ENCODE measurements at regions not wholly inside any gene's neighbourhood (a gene's known extent, or its start where the extent isn't known, plus 50 kb on each side); places are given as distances from the start of the nearest gene placed in this dataset.

GRCh38 chr12:124218243-124218560, 76.7 kb upstream of the RFLNA start:
- H2AFZ ChIP-seq (ENCODE audit: low read length) = no peak overlapping the region
- TF ChIP-seq POU5F1 (IDR thresholded peaks at IDR 0.05; ENCODE audit: low read depth, low read length) = no peak

More at GRCh38 chr12:124218243-124218560, 76.7 kb upstream of the RFLNA start:
- H2AK5ac ChIP-seq (ENCODE audit: low read depth, low read length) = no peak overlapping the region
- no peaks in the 10 kb centered on the region for H3K36me3 ChIP-seq (ENCODE audit: control insufficient read depth in 2 of 4, insufficient read depth in 4 of 4, low read length in 3 of 4)
- no peak overlapping the region for H4K5ac ChIP-seq (ENCODE audit: insufficient read length, low read depth, low read length)
- FAIRE-seq (no peak), DNase-seq (ENCODE audit: low read depth in 1 of 2, low spot score in 2 of 2) (no peak)
- no peak overlapping the region for H3K56ac ChIP-seq (replicated peaks; ENCODE audit: insufficient read length, low read depth, low read length)
- H3K9ac ChIP-seq (replicated peaks in 1 of 4; ENCODE audit: extremely low read depth in 1 of 4, low read depth in 3 of 4, low read length in 3 of 4) = no peak overlapping the region
- peaks cover 0 to 3% (median 0%) of the 10 kb centered on the region in 4 experiments; a peak in 1 of 7 replicates for H3K4me1 ChIP-seq (replicated peaks in 1 of 4; ENCODE audit: control insufficient read depth in 3 of 4, insufficient read depth in 4 of 4, low read length in 3 of 4)
- no peak overlapping the region for H3K4ac ChIP-seq (replicated peaks; ENCODE audit: insufficient read length, low read depth, low read length)
- H3K27ac ChIP-seq (ENCODE audit: low read depth, low read length) = no peak overlapping the region
- H2BK5ac ChIP-seq (ENCODE audit: low read depth, low read length) = no peak overlapping the region
- no peaks in the 10 kb centered on the region for H3K23me2 ChIP-seq (ENCODE audit: low read depth, low read length)
- ChIA-PET POLR2A (ENCODE audit: partially characterized antibody) (interaction anchor here (1.2 kb wide), 1 partner anchor 14 kb away, joined by 3 read pairs; no protein-coding TSS in a partner anchor), CTCF (ENCODE audit: partially characterized antibody) (interaction anchor here (0.6 to 3.4 kb wide), 8 partner anchors 9 to 908 kb away, joined by 3 to 12 read pairs (median 3); no protein-coding TSS in a partner anchor)
- H3K79me2 ChIP-seq (ENCODE audit: control insufficient read depth in 1 of 2, insufficient read depth in 2 of 2, low read length in 2 of 2) = no peaks in the 10 kb centered on the region
- no peak overlapping the region for H2BK15ac ChIP-seq (ENCODE audit: low read length)
- no peak overlapping the region for H2BK120ac ChIP-seq (replicated peaks; ENCODE audit: low read depth, low read length)
- 92% methylated on average over 1 of the region's 1 CpG; no CpG with 5 or more reads in 1 of the 2 experiments for WGBS, 2 experiments (ENCODE audit: extremely low coverage in 1 of 2, insufficient coverage in 1 of 2, insufficient read length in 1 of 2, insufficient replicate concordance in 2 of 2, low coverage in 1 of 2, low lambda C conversion rate in 2 of 2, missing lambda C conversion rate in 1 of 2)
- no peak overlapping the region for H2BK12ac ChIP-seq (ENCODE audit: low read depth, low read length)
- H3K9me3 ChIP-seq (ENCODE audit: insufficient read depth in 2 of 2, low read depth in 1 of 2, low read length in 1 of 2) = peaks cover 5% of the 10 kb centered on the region in 2 experiments; a peak in 2 of 4 replicates
- no peak overlapping the region for H3K23ac ChIP-seq (ENCODE audit: insufficient read length)
- no peak overlapping the region for H4K91ac ChIP-seq (replicated peaks; ENCODE audit: insufficient read length, low read length)
- no peak overlapping the region for H2BK20ac ChIP-seq (ENCODE audit: low read length)
- no peak overlapping the region for H3K4me3 ChIP-seq (ENCODE audit: extremely low read depth in 1 of 4, insufficient read depth in 2 of 4, low read depth in 3 of 4, low read length in 4 of 4)
- no peak overlapping the region for H4K8ac ChIP-seq (ENCODE audit: extremely low read depth, insufficient read depth, low read length)
- no peak overlapping the region for H3K4me2 ChIP-seq (ENCODE audit: insufficient read depth in 1 of 2, low read depth in 2 of 2, low read length in 2 of 2)
- H3K79me1 ChIP-seq (ENCODE audit: low read depth, low read length) = no peaks in the 10 kb centered on the region
- H4K20me1 ChIP-seq (replicated peaks in 1 of 2; ENCODE audit: control insufficient read depth in 1 of 2, insufficient read depth in 2 of 2, low read length in 2 of 2) = no peaks in the 10 kb centered on the region
- no peaks in the 10 kb centered on the region for H3K27me3 ChIP-seq (replicated peaks in 1 of 4; ENCODE audit: control insufficient read depth in 3 of 4, extremely low read depth in 1 of 4, insufficient read depth in 3 of 4, low read length in 3 of 4)
- no peak overlapping the region for H3K14ac ChIP-seq (ENCODE audit: insufficient read length)
- H3K18ac ChIP-seq (ENCODE audit: extremely low read depth, low read length) = no peak overlapping the region
